ENCODE measurements at regions not wholly inside any gene's neighbourhood (a gene's known extent, or its start where the extent isn't known, plus 50 kb on each side); places are given as distances from the start of the nearest gene placed in this dataset.
A peak's percentile ranks its signal among the peaks of the same experiment; 100 is the strongest.
"Not testable (repeated sequence)": the region's sequence is repeated elsewhere in the genome, so short reads cannot be mapped to it uniquely, and the experiment has no call there.

DNA sequence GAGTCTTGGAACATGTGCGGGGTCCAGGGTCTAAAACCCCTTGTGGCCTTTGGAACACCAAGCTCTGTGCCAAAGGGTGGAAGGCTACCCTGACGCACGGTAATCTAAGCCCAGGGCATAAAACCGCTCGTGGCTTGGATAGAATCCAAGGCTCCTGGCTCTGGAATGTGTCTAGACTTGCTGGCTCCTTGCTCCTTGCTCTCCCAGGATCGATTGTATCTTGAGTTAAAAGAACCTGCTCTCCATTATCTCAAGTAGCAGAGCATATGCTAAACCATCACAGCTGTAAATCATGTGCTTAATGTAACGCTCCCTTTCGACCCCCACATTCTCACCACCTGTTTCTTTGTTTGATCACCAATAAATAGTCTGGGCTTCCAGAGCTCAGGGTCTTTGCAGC, 50.3 kb downstream of the TLCD4 start:
- H3K27ac ChIP-seq, result peak overlapping the region in 1 of 2 donors; percentile 61
- H3K4me3 ChIP-seq; DNase-seq (ENCODE audit: low spot score): not testable (repeated sequence)

DNA sequence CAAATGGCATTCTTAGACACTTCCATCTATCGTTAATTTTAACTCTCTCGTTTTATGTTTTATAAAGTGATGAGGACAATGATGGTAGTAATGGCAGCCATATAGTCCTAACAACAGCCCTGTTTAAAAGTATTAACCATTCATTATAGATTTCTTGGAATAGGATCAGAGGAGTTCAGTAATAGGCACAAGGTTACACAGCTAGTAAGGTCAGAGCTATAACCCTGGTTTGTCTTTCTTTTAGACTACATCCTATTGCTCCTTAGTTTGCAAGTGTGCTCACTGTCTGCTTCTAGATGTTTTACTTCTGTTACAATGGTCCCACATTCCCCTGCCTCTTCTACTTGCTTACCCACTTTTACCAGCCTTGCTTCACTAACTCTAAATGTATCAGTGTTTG, 50.9 kb downstream of the TLCD4 start:
- TF ChIP-seq, protein P1, sequence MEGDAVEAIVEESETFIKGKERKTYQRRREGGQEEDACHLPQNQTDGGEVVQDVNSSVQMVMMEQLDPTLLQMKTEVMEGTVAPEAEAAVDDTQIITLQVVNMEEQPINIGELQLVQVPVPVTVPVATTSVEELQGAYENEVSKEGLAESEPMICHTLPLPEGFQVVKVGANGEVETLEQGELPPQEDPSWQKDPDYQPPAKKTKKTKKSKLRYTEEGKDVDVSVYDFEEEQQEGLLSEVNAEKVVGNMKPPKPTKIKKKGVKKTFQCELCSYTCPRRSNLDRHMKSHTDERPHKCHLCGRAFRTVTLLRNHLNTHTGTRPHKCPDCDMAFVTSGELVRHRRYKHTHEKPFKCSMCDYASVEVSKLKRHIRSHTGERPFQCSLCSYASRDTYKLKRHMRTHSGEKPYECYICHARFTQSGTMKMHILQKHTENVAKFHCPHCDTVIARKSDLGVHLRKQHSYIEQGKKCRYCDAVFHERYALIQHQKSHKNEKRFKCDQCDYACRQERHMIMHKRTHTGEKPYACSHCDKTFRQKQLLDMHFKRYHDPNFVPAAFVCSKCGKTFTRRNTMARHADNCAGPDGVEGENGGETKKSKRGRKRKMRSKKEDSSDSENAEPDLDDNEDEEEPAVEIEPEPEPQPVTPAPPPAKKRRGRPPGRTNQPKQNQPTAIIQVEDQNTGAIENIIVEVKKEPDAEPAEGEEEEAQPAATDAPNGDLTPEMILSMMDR (IDR thresholded peaks at IDR 0.05), result no peak
- no peak for DNase-seq (ENCODE audit: low spot score)
- Histone ChIP-seq H3K27ac (peak overlapping the region in 1 of 2 donors; percentile 61), H3K4me3 (no peak overlapping the region)

DNA sequence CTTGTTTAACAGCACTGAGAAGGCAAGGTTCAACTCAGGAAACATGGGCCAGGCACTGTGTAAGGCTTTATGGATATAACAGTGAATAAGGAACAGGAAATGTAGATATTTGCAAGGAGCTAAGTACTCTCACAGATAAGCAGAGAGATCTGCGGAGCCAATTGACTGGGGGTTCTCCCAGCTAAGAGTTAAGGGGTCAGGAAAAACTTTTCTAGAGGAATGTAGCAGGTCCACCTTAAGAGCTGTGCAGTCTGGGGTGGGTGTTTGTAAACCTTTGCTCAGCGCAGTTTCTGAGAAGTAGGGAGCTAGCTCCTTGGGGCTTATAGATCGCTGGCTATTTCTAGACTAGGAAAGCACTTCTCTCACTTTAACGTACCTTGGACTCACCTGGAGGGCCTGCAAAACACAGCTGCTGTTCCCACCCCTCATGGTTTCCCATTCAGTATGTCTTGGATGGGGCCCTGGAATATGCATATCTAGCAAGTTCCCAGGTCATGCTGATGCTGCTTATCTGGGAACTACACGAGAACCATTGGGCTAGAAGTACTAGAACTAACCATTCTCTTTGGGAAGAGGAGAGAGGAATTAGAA, 51.7 kb downstream of the TLCD4 start:
- Histone ChIP-seq H3K4me3 (no peak overlapping the region), H3K27ac (peak overlapping the region in 1 of 2 donors; percentile 38)
- no peak for DNase-seq (ENCODE audit: low spot score)
- TF ChIP-seq, protein P1 (IDR thresholded peaks at IDR 0.05), result no peak

DNA sequence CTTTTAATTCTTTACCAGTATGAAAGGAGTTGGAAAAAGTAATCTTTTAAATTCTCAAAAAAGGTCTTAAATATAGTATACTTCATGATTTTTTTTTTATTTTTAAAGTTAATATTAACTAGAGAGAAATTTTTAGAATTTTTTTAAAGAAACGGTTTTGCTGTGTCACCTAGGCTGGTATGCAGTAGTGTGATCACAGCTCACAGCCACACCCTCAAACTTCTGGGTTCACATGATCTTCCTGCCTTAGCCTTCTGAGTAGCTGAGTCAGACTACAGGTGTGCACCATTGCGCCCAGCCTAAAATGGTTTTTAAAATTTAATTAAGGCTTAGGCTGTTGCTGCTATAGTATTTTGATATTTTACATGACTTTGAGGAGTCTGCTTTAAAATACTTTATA, 52.4 kb downstream of the TLCD4 start:
- TF ChIP-seq, protein P1 (IDR thresholded peaks at IDR 0.05), result no peak
- H3K27ac ChIP-seq, result no peak overlapping the region
- DNase-seq (ENCODE audit: low spot score), result no peak
- H3K4me3 ChIP-seq, result no peak overlapping the region

DNA sequence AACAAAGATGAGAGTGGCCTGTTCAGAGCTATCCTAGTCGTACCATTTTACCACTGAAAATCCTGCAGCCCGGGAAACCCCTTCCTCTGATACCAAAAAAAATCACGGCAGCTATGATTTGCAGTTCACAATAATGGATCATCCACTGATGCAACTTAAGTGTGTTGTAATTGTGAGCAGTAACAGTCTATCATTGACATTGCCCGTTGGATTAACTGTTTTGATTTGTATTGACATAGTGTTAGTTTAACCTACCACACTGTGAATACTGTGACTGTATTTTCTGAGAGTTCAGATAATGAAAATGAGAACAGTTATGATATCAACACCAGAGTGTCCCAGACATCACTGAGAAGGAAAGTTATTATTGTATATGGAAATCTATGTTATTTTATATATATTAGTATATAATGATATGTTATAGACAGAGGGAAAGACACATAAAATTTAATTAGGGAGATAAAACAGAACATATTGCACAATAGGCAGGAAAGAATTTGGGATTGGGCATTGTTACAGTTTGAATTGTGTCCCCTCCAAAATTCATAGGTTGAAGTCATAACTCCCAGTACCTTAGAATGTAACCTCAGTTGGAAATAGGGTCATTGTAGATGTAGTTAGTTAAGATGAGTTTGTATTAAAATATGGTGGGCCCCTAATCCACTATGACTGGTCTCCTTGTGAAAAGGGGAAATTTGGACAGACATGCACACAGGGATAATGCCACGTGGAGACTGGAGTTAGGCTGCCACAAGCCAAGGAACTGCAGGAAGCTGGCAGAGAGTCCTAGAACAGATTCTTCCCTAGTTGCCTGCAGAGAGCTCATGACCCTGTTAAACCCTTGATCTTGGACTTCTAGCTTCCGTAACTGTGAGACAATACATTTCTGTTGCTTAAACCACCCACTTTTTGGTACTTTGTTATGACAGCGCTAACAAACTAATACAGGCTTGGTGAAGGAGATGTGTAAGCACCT, 54.4 kb downstream of the TLCD4 start:
- TF ChIP-seq, protein P1 (IDR thresholded peaks at IDR 0.05), result no peak
- DNase-seq (ENCODE audit: low spot score), result no peak
- Histone ChIP-seq H3K27ac (no peak overlapping the region), H3K4me3 (no peak overlapping the region)

DNA sequence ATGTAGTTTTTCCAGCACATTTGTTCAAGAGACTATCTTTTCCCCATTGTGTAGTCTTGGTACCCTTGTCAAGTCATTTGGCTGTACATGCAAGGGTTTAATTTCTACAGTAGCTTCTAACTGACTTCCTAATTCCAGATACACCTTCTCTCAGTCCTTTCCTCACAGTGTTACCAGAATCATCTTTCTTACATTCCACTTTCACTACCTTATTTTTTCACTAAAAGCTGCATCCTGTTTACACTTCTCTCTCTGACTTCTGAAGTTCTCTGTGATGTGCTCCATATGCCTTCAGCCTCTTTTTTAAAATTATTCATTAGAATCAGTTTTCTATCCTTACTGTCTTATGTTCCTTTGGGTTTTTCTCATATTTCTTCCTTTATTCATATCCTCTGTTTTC, 57.1 kb upstream of the RWDD3 start:
- H3K27ac ChIP-seq, result no peak overlapping the region
- TF ChIP-seq, protein P1 (IDR thresholded peaks at IDR 0.05), result no peak
- DNase-seq (ENCODE audit: low spot score), result no peak

DNA sequence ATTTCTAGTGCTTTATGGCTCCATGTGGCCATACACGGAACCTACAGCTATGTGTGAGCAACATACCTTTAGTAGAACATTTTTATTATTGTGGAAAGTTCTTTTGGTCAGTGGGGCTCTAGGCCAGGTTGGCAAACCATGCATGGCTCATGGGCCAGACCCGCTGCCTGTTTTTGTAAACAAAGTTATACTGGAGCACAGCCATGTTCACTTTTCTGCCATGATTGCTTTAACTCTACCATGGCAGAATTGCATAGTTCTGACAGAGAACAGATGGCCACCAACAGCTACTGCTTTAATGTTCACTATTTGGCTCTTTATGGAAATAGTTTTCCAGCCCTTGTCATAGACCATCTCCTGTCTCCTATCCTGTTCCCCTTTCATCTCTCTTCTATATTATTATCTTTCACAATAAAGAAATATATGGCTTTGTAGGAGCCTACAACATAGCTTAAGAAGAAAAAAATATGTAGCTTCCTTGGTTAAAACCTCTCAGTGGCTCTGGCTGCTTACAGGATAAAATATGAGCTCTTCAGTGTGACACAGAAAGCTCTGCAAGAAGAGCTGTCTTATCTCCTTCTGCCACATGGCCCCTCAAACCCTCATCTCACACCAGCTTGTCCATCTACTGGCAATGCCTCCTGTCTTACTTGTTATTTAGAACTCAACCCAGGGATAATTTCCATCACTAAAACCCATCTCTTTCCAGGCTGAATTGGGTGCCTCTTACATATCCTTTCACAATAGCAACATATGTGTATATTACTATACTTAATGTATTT, 54.6 kb upstream of the RWDD3 start:
- DNase-seq (ENCODE audit: low spot score), result no peak
- peak overlapping the region; percentile 5 for H3K4me3 ChIP-seq
- TF ChIP-seq, protein P1 (IDR thresholded peaks at IDR 0.05), result no peak
- H3K27ac ChIP-seq, result no peak overlapping the region

More for the DNA sequence above, 57.1 kb upstream of the RWDD3 start:
- H3K4me3 ChIP-seq, result no peak overlapping the region

All from coronary artery (tissue), 2 donors.